ENCODE measurements at regions not wholly inside any gene's neighbourhood (a gene's known extent, or its start where the extent isn't known, plus 50 kb on each side); places are given as distances from the start of the nearest gene placed in this dataset.

- TF ChIP-seq POLR2A (IDR thresholded peaks at IDR 0.05; ENCODE audit: low read depth, low read length), result no peak
- no peak for TF ChIP-seq TAF1 (IDR thresholded peaks at IDR 0.05; ENCODE audit: borderline replicate concordance, low read depth, low read length)
Observed at GRCh38 chr6:159468994-159469393, 224.0 kb downstream of the SOD2 start.
